Trophoblast cell (in vitro differentiated cells and primary cell): ENCODE measurements at regions not wholly inside any gene's neighbourhood (a gene's known extent, or its start where the extent isn't known, plus 50 kb on each side); places are given as distances from the start of the nearest gene placed in this dataset.

ENCODE experiments used
- DNase-seq, 2 donors: peaks; one replicate each; pipeline ENCODE4 v3.0.0-alpha.2; 2016
- H2AFZ ChIP-seq: 2 replicates; pipeline ENCODE4 v1.6.1; 2013; ENCODE audit warnings: low read length, moderate library complexity, mild to moderate bottlenecking; ENCODE audit not compliant: insufficient read depth, poor library complexity
- H2AK5ac ChIP-seq: 2 replicates; pipeline ENCODE4 v1.6.1; 2013; ENCODE audit warnings: mild to moderate bottlenecking, low read length
- H2BK120ac ChIP-seq: 2 replicates; pipeline ENCODE4 v1.6.1; 2013; ENCODE audit warnings: low read length, mild to moderate bottlenecking, moderate library complexity; ENCODE audit not compliant: insufficient read depth, poor library complexity
- H2BK12ac ChIP-seq: 2 replicates; pipeline ENCODE4 v1.6.1; 2013; ENCODE audit warnings: mild to moderate bottlenecking, low read length, moderate library complexity
- H2BK5ac ChIP-seq: 2 replicates; pipeline ENCODE4 v1.6.1; 2013; ENCODE audit warnings: low read length, low read depth, moderate library complexity, mild to moderate bottlenecking; ENCODE audit not compliant: poor library complexity
- H3K14ac ChIP-seq: 2 replicates; pipeline ENCODE4 v1.6.1; 2013; ENCODE audit warnings: mild to moderate bottlenecking, low read length
- H3K18ac ChIP-seq: 2 replicates; pipeline ENCODE4 v1.6.1; 2013; ENCODE audit warnings: mild to moderate bottlenecking, low read length
- H3K23ac ChIP-seq: 2 replicates; pipeline ENCODE4 v1.6.1; 2013; ENCODE audit warnings: low read length
- H3K27ac ChIP-seq: 2 replicates; pipeline ENCODE4 v1.5.1; 2013; ENCODE audit warnings: low read depth, mild to moderate bottlenecking, inconsistent platforms, low read length, moderate library complexity
- H3K27me3 ChIP-seq: 2 replicates; pipeline ENCODE4 v1.6.1; 2013; ENCODE audit warnings: inconsistent platforms, mild to moderate bottlenecking, low read length, moderate library complexity; ENCODE audit not compliant: insufficient read depth
- H3K36me3 ChIP-seq, 2 experiments: 1 replicate in 1 of 2; 2 replicates in 1 of 2; pipeline ENCODE4 v1.6.1; 2013; ENCODE audit warnings: low read length in 2 of 2, mild to moderate bottlenecking in 2 of 2, moderate library complexity in 1 of 2; ENCODE audit not compliant: insufficient read depth in 2 of 2, control insufficient read depth in 1 of 2
- H3K4ac ChIP-seq: 2 replicates; pipeline ENCODE4 v1.6.1; 2013; ENCODE audit warnings: low read depth, mild to moderate bottlenecking, low read length, moderate library complexity
- H3K4me1 ChIP-seq, 2 experiments: 1 replicate in 1 of 2; 2 replicates in 1 of 2; pipeline ENCODE4 v1.6.1; 2013; ENCODE audit warnings: low read length in 2 of 2, mild to moderate bottlenecking in 2 of 2, moderate library complexity in 1 of 2; ENCODE audit not compliant: insufficient read depth in 2 of 2, control insufficient read depth in 1 of 2
- H3K4me2 ChIP-seq: 2 replicates; pipeline ENCODE4 v1.6.1; 2013; ENCODE audit warnings: inconsistent platforms, mild to moderate bottlenecking, low read length, moderate library complexity
- H3K4me3 ChIP-seq: 2 replicates; pipeline ENCODE4 v1.5.1; 2013; ENCODE audit warnings: mild to moderate bottlenecking, low read depth, low read length, inconsistent platforms
- H3K79me1 ChIP-seq: one replicate; pipeline ENCODE4 v1.6.1; 2013; ENCODE audit warnings: low read length
- H3K79me2 ChIP-seq: 2 replicates; pipeline ENCODE4 v1.6.1; 2013; ENCODE audit warnings: low read length, mild to moderate bottlenecking; ENCODE audit not compliant: control insufficient read depth, insufficient read depth, poor library complexity
- H3K9ac ChIP-seq: 2 replicates; pipeline ENCODE4 v1.6.1; 2013; ENCODE audit warnings: mild to moderate bottlenecking, low read length
- H3K9me3 ChIP-seq: 2 replicates; pipeline ENCODE4 v1.6.1; 2013; ENCODE audit warnings: low read depth, mild to moderate bottlenecking, control low read depth, inconsistent platforms, low read length; ENCODE audit not compliant: insufficient read depth
- H4K12ac ChIP-seq: 2 replicates; pipeline ENCODE4 v1.6.1; 2013; ENCODE audit warnings: low read depth, mild to moderate bottlenecking, low read length, moderate library complexity
- H4K8ac ChIP-seq: 2 replicates; pipeline ENCODE4 v1.6.1; 2013; ENCODE audit warnings: low read depth, mild to moderate bottlenecking, low read length, moderate library complexity
- H4K91ac ChIP-seq: one replicate; pipeline ENCODE4 v1.6.1; 2013; ENCODE audit warnings: low read depth, mild to moderate bottlenecking, low read length, moderate library complexity
- WGBS: extraction: QIAGEN DNeasy Blood & Tissue Kit; methylation state at CpG from one replicate; pipeline ENCODE4 v1.1.7; 2013; ENCODE audit warnings: missing lambda C conversion rate; ENCODE audit not compliant: insufficient read length, insufficient coverage; ENCODE audit errors: extremely low coverage; 5-methylcytosine and 5-hydroxymethylcytosine counted together

DNA sequence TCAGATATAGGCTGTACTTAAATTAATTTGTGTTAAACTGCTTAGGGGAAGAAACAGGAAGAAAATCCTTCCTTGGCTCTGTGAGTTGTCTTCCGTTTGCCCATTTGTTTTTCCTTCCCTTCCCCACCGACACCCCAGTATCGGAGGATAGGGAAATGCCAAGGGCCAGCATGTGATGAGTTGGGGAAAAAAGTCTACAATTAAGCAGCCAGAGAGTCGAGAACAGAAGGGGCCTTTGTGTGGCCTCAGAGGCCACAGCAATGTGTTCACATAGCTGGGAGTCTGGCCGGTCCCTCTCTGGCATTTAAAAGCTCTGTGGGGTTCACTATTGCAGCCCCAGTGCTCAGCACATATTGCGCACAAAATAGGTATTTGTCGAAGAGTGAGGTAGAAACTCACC is 489.3 kb downstream of the MATN1 start:
- no peak overlapping the region for H2AK5ac ChIP-seq
- no peak overlapping the region for H3K27ac ChIP-seq
- no peak overlapping the region for H3K23ac ChIP-seq
- WGBS, result no CpG with 5 or more reads among the region's 7 CpGs
- no peak overlapping the region for H2BK120ac ChIP-seq
- H3K4ac ChIP-seq, result no peak overlapping the region
- H3K18ac ChIP-seq, result no peak overlapping the region
- H2BK5ac ChIP-seq, result no peak overlapping the region
- H3K9ac ChIP-seq, result no peak overlapping the region
- H3K79me2 ChIP-seq, result no peaks in the 10 kb centered on the region
- no peak overlapping the region for H4K12ac ChIP-seq
- H3K4me2 ChIP-seq, result no peak overlapping the region
- H2BK12ac ChIP-seq, result no peak overlapping the region
- no peaks in the 10 kb centered on the region for H3K4me1 ChIP-seq
- H3K14ac ChIP-seq, result no peak overlapping the region
- H3K36me3 ChIP-seq, result no peaks in the 10 kb centered on the region
- no peaks in the 10 kb centered on the region for H3K9me3 ChIP-seq
- no peak overlapping the region for H4K8ac ChIP-seq
- no peak overlapping the region for H2AFZ ChIP-seq
- no peaks in the 10 kb centered on the region for H3K79me1 ChIP-seq
- no peak overlapping the region for H3K4me3 ChIP-seq
- H3K27me3 ChIP-seq, result no peaks in the 10 kb centered on the region
- no peak for DNase-seq
- H4K91ac ChIP-seq, result no peak overlapping the region

DNA sequence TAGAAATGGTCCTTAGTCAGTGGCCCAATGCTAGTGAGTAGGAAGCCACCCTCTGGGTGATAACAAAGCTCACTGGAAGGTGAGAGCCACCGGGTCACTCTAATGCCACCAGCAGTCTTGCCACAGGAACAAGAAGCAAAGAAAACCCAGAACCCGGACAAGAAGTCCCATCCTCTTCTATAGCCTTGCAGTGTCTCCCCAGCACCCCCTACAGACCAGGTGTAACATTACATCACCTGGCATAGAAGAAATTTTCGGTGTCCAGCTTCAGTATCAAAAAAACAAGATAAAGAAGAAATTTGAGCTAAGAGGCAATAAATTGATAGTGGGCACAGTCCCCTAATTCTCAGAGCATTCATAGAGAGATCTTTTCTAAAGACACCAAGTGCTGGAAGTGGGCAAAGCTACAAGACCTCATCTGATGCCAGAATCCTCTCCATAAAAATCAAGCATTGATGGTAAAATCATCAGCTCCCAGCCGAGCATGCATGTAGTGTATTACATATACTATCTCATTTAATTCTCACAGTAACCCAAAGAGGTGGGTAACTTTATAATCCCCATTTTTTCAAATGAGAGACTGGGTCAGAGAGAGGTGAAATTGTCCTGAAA is 491.0 kb downstream of the MATN1 start:
- no peak overlapping the region for H4K91ac ChIP-seq
- DNase-seq, result peak in 1 of 2 donors; percentile 34

GRCh38 chr1:30229960-30230359 is 493.4 kb downstream of the MATN1 start:
- H2BK5ac ChIP-seq, result no peak overlapping the region
- H3K4me2 ChIP-seq, result no peak overlapping the region
- H3K9ac ChIP-seq, result no peak overlapping the region
- no peaks in the 10 kb centered on the region for H3K27me3 ChIP-seq
- H3K18ac ChIP-seq, result no peak overlapping the region
- H2BK12ac ChIP-seq, result no peak overlapping the region
- no peaks in the 10 kb centered on the region for H3K79me2 ChIP-seq
- H2BK120ac ChIP-seq, result no peak overlapping the region
- H3K4me1 ChIP-seq, result no peaks in the 10 kb centered on the region
- H3K14ac ChIP-seq, result no peak overlapping the region
- no peak overlapping the region for H4K12ac ChIP-seq
- no peak overlapping the region for H4K8ac ChIP-seq
- WGBS, result no CpG with 5 or more reads among the region's 9 CpGs
- H3K4ac ChIP-seq, result no peak overlapping the region
- no peak overlapping the region for H3K23ac ChIP-seq
- no peak overlapping the region for H3K27ac ChIP-seq
- H4K91ac ChIP-seq, result no peak overlapping the region
- H3K79me1 ChIP-seq, result no peaks in the 10 kb centered on the region
- H3K9me3 ChIP-seq, result peaks cover 3% of the 10 kb centered on the region
- no peak for DNase-seq
- no peak overlapping the region for H2AK5ac ChIP-seq
- no peaks in the 10 kb centered on the region for H3K36me3 ChIP-seq
- H2AFZ ChIP-seq, result no peak overlapping the region
- H3K4me3 ChIP-seq, result no peak overlapping the region

More for the DNA sequence above, 491.0 kb downstream of the MATN1 start:
- H3K27ac ChIP-seq, result no peak overlapping the region
- no peak overlapping the region for H4K8ac ChIP-seq
- H3K79me1 ChIP-seq, result no peaks in the 10 kb centered on the region
- H2AK5ac ChIP-seq, result no peak overlapping the region
- no peak overlapping the region for H2BK12ac ChIP-seq
- no peaks in the 10 kb centered on the region for H3K36me3 ChIP-seq
- peaks cover 3% of the 10 kb centered on the region for H3K9me3 ChIP-seq
- no peaks in the 10 kb centered on the region for H3K79me2 ChIP-seq
- H3K27me3 ChIP-seq, result no peaks in the 10 kb centered on the region
- no peaks in the 10 kb centered on the region for H3K4me1 ChIP-seq
- H2AFZ ChIP-seq, result no peak overlapping the region
- no CpG with 5 or more reads among the region's 4 CpGs for whole genome bisulfite sequencing
- no peak overlapping the region for H4K12ac ChIP-seq
- no peak overlapping the region for H3K4me2 ChIP-seq
- H2BK120ac ChIP-seq, result no peak overlapping the region
- no peak overlapping the region for H3K18ac ChIP-seq
- no peak overlapping the region for H3K4me3 ChIP-seq
- H3K14ac ChIP-seq, result no peak overlapping the region
- no peak overlapping the region for H3K23ac ChIP-seq
- H3K4ac ChIP-seq, result no peak overlapping the region
- H3K9ac ChIP-seq, result no peak overlapping the region
- H2BK5ac ChIP-seq, result no peak overlapping the region

- H3K9me3 ChIP-seq, result peaks cover 3% of the 10 kb centered on the region
- H2BK120ac ChIP-seq, result no peak overlapping the region
- H2BK12ac ChIP-seq, result no peak overlapping the region
- no peak overlapping the region for H4K12ac ChIP-seq
- no peak overlapping the region for H3K27ac ChIP-seq
- no peak overlapping the region for H4K8ac ChIP-seq
- H3K79me2 ChIP-seq, result no peaks in the 10 kb centered on the region
- H3K23ac ChIP-seq, result no peak overlapping the region
- H3K14ac ChIP-seq, result no peak overlapping the region
- no peak for DNase-seq
- no peak overlapping the region for H3K4me2 ChIP-seq
- H3K27me3 ChIP-seq, result no peaks in the 10 kb centered on the region
- H4K91ac ChIP-seq, result no peak overlapping the region
- H2AK5ac ChIP-seq, result no peak overlapping the region
- no peaks in the 10 kb centered on the region for H3K4me1 ChIP-seq
- H2AFZ ChIP-seq, result no peak overlapping the region
- no peak overlapping the region for H3K4ac ChIP-seq
- H2BK5ac ChIP-seq, result no peak overlapping the region
- H3K79me1 ChIP-seq, result no peaks in the 10 kb centered on the region
- no peak overlapping the region for H3K4me3 ChIP-seq
- WGBS, result no CpG with 5 or more reads among the region's 9 CpGs
- H3K36me3 ChIP-seq, result no peaks in the 10 kb centered on the region
- H3K18ac ChIP-seq, result no peak overlapping the region
- H3K9ac ChIP-seq, result no peak overlapping the region
Observed at GRCh38 chr1:30229557-30229956, 493.8 kb downstream of the MATN1 start.
